ENCODE measurements at regions not wholly inside any gene's neighbourhood (a gene's known extent, or its start where the extent isn't known, plus 50 kb on each side); places are given as distances from the start of the nearest gene placed in this dataset.

- TF ChIP-seq POLR2A (IDR thresholded peaks at IDR 0.05; ENCODE audit: low read depth): no peak
- no peak for TF ChIP-seq CTCF (IDR thresholded peaks at IDR 0.05)
- no peak for TF ChIP-seq POLR2AphosphoS5 (IDR thresholded peaks at IDR 0.05)
- no peak for TF ChIP-seq EP300 (IDR thresholded peaks at IDR 0.05)
These were observed 117.6 kb upstream of the ROBO1 start for GRCh38 chr3:79885407-79885806.

Data from esophagus muscularis mucosa (tissue), 4 donors.